B cell (primary cell): ENCODE measurements at regions not wholly inside any gene's neighbourhood (a gene's known extent, or its start where the extent isn't known, plus 50 kb on each side); places are given as distances from the start of the nearest gene placed in this dataset.

Source experiments
- CTCF ChIP-seq: fragments of 200-600 bp; IDR thresholded peaks from one replicate; pipeline ENCODE4 v1.8.0; 2022; ENCODE audit warnings: antibody characterized with exemption, mild to moderate bottlenecking
- EZH2 ChIP-seq: IDR thresholded peaks from 2 replicates; pipeline ENCODE4 v1.6.1; 2012; ENCODE audit warnings: borderline replicate concordance, low read depth, mild to moderate bottlenecking, moderate library complexity, low read length; ENCODE audit not compliant: insufficient read depth, poor library complexity, severe bottlenecking

GRCh38 chr2:171244466-171244969, 83.8 kb upstream of the TLK1 start:
- TF ChIP-seq CTCF (no peak), EZH2 (no peak)
